Brain microvascular endothelial cell (primary cell): ENCODE measurements at regions not wholly inside any gene's neighbourhood (a gene's known extent, or its start where the extent isn't known, plus 50 kb on each side); places are given as distances from the start of the nearest gene placed in this dataset.

ENCODE experiments used
- DNase-seq: peaks from one replicate; pipeline ENCODE4 v3.0.0-alpha.2; 2020
- H3K27ac ChIP-seq: fragments of 250-450 bp; sonication (Bioruptor Pico); 2 replicates; pipeline ENCODE4 v1.5.1; 2020; ENCODE audit warnings: mild to moderate bottlenecking, moderate library complexity
- H3K27me3 ChIP-seq: fragments of 250-450 bp; sonication (Bioruptor Pico); replicated peaks from 2 replicates; pipeline ENCODE4 v1.5.1; 2020; ENCODE audit warnings: mild to moderate bottlenecking
- H3K36me3 ChIP-seq: fragments of 250-450 bp; sonication (Bioruptor Pico); replicated peaks from 2 replicates; pipeline ENCODE4 v1.5.1; 2020; ENCODE audit warnings: mild to moderate bottlenecking
- H3K4me3 ChIP-seq: 2 replicates; pipeline ENCODE4 v1.5.1; 2011; ENCODE audit warnings: low read depth, mild to moderate bottlenecking, control low read depth, low read length, moderate library complexity
- in situ Hi-C: cut with HindIII; loops from 2 replicates; pipeline ENCODE4 v1.10.0; 2017; ENCODE audit warnings: low sequenced_read_pairs, low pct_ligation_motif_present
- TF ChIP-seq, protein P1 (sequence below): IDR thresholded peaks from 2 replicates; pipeline ENCODE4 v1.5.1; 2011; ENCODE audit warnings: low read depth, mild to moderate bottlenecking, moderate library complexity, low read length, control low read depth, inconsistent platforms; ENCODE audit errors: missing control alignments

DNA sequence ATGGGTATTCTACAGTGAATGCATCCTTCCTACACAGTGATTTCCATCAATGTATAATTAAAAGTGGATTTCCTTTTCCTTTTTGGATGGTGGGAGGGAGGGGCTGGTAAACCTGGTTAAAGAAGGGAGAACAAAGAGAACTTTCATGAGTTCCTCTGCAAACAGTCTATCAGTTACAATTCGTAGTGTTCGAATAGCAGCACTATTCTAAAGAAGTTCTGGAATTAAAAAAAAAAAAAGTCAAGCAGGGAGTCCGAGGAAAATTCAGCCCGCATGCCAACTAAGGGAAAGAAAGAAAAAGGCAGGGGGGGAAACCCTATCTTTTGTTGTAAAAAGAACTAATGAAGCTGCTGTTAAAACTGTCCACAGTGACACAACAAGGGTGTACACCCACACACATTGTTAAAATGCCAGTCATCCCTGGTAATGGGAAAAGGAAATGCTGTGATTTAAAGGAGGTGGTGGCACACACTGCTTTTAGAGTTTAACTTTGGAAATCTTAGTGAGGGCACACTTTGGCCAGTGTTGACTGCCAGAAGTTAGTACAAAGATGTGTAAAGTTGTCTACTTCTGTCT, 521.2 kb downstream of the ZIC1 start:
- H3K27ac ChIP-seq = peak overlapping the region; percentile 16
- no peaks in the 10 kb centered on the region for H3K36me3 ChIP-seq
- TF ChIP-seq, protein P1, sequence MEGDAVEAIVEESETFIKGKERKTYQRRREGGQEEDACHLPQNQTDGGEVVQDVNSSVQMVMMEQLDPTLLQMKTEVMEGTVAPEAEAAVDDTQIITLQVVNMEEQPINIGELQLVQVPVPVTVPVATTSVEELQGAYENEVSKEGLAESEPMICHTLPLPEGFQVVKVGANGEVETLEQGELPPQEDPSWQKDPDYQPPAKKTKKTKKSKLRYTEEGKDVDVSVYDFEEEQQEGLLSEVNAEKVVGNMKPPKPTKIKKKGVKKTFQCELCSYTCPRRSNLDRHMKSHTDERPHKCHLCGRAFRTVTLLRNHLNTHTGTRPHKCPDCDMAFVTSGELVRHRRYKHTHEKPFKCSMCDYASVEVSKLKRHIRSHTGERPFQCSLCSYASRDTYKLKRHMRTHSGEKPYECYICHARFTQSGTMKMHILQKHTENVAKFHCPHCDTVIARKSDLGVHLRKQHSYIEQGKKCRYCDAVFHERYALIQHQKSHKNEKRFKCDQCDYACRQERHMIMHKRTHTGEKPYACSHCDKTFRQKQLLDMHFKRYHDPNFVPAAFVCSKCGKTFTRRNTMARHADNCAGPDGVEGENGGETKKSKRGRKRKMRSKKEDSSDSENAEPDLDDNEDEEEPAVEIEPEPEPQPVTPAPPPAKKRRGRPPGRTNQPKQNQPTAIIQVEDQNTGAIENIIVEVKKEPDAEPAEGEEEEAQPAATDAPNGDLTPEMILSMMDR = no peak
- in situ Hi-C loops = no loop called here
- DNase-seq = peak; percentile 54
- no peak overlapping the region for H3K4me3 ChIP-seq
- H3K27me3 ChIP-seq = no peaks in the 10 kb centered on the region

DNA sequence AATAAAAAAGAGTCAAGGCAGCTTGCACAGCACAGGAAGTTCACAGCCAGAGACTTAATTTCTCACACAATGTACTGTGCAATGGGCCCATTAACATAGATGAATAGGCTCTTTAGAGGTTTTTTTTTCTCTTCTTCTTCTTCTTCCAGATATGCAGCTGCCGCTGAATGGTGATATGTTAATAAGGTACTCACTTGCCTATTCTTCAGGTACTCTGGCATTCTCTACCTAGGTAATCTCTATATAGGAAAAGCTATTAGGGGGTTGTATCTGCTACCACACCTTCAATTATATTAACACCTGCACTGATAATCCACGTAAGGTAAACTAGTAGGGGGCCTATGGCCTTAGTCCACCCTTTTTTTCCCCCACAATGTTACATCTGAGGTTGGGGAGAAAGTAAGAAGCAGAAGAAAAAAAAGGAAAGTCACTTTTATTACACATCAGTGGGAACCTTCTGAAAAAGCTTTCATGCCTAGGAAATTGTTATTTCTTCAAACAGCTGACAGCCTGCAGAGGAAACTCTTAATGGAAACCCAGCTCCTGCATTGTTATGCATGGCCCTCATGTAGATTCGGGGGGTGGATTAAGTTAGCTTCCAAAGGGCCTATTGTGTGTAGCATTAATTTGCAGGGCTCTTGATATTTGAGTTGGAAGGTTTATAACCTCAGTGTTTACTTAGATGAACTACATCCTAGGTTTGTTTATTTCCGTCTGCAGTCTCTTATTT, 525.5 kb downstream of the ZIC1 start:
- in situ Hi-C loops = no loop called here

GRCh38 chr3:147937341-147937740, 528.2 kb downstream of the ZIC1 start:
- in situ Hi-C loops = no loop called here
- no peaks in the 10 kb centered on the region for H3K27me3 ChIP-seq
- no peak overlapping the region for H3K27ac ChIP-seq
- no peak overlapping the region for H3K4me3 ChIP-seq
- DNase-seq = no peak
- TF ChIP-seq, protein P1 = no peak
- no peaks in the 10 kb centered on the region for H3K36me3 ChIP-seq

More for the DNA sequence above, 525.5 kb downstream of the ZIC1 start:
- no peaks in the 10 kb centered on the region for H3K27me3 ChIP-seq
- no peak overlapping the region for H3K27ac ChIP-seq
- no peak for DNase-seq
- no peak overlapping the region for H3K4me3 ChIP-seq
- no peaks in the 10 kb centered on the region for H3K36me3 ChIP-seq
- TF ChIP-seq, protein P1 = no peak

DNA sequence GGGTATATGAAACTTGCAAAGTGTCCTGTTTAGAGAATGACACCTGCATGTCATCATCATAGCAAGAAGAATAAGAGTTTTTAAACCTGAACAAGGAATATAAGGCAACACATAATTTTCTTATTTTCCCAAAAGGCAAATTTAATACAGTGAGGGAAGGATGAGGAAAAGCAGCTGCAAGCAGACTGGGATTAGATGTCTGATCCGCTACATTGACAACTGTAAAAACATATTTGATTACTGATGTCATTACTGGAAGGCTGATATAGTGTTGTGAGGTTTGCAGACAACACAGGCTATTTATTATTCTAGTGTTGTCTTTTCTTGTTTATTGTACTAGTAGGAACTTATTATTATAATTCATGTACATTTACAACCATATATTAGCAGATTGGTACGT, 528.7 kb downstream of the ZIC1 start:
- H3K27ac ChIP-seq = no peak overlapping the region

GRCh38 chr3:147939425-147939824, 530.3 kb downstream of the ZIC1 start:
- no peaks in the 10 kb centered on the region for H3K27me3 ChIP-seq
- DNase-seq = no peak
- no peaks in the 10 kb centered on the region for H3K36me3 ChIP-seq
- H3K27ac ChIP-seq = no peak overlapping the region
- in situ Hi-C loops = no loop called here
- TF ChIP-seq, protein P1 = no peak
- H3K4me3 ChIP-seq = no peak overlapping the region

More for the DNA sequence above, 528.7 kb downstream of the ZIC1 start:
- TF ChIP-seq, protein P1 = no peak
- Histone ChIP-seq H3K4me3 (no peak overlapping the region), H3K36me3 (no peaks in the 10 kb centered on the region), H3K27me3 (no peaks in the 10 kb centered on the region)
- in situ Hi-C loops = no loop called here
- DNase-seq = no peak

GRCh38 chr3:147939839-147940238, 530.7 kb downstream of the ZIC1 start:
- Histone ChIP-seq H3K4me3 (peak overlapping the region; percentile 35), H3K27ac (no peak overlapping the region), H3K36me3 (no peaks in the 10 kb centered on the region), H3K27me3 (no peaks in the 10 kb centered on the region)
- in situ Hi-C loops = no loop called here
- no peak for DNase-seq
- TF ChIP-seq, protein P1 = no peak
